Prostate gland (tissue), 2 donors: ENCODE measurements at regions not wholly inside any gene's neighbourhood (a gene's known extent, or its start where the extent isn't known, plus 50 kb on each side); places are given as distances from the start of the nearest gene placed in this dataset.
"Not testable (repeated sequence)": the region's sequence is repeated elsewhere in the genome, so short reads cannot be mapped to it uniquely, and the experiment has no call there.

Experiments
- DNase-seq: peaks from one replicate; pipeline ENCODE4 v3.0.0-alpha.2; 2019; ENCODE audit warnings: low spot score
- H3K27ac ChIP-seq, 2 donors: fragments of 200-600 bp; sonication (generic); 2 replicates each; pipeline ENCODE4 v1.5.1; 2017 to 2019
- H3K27me3 ChIP-seq: fragments of 200-600 bp; sonication (generic); replicated peaks from 2 replicates; pipeline ENCODE4 v1.5.1; 2019; ENCODE audit not compliant: insufficient read depth
- H3K36me3 ChIP-seq, 2 donors: fragments of 200-600 bp; sonication (generic); 1 replicate in 1 of 2; 2 replicates in 1 of 2; pipeline versions ENCODE4 v1.5.1 to v1.8.1; 2017 to 2019
- H3K4me1 ChIP-seq: fragments of 200-600 bp; sonication (generic); replicated peaks from 2 replicates; pipeline ENCODE4 v1.5.1; 2019
- H3K4me3 ChIP-seq, 2 donors: fragments of 200-600 bp; sonication (generic); 2 replicates each; pipeline ENCODE4 v1.5.1; 2017 to 2019
- H3K9me3 ChIP-seq: fragments of 200-600 bp; sonication (generic); 2 replicates; pipeline ENCODE4 v1.5.1; 2017
- WGBS: methylation state at CpG from one replicate; pipeline ENCODE4 v1.1.5; 2018; 5-methylcytosine and 5-hydroxymethylcytosine counted together
- intact Hi-C: fragments of 100-400 bp; cut with DNase I; formaldehyde crosslinking; loops from one replicate; pipeline ENCODE4 v1.14.2; 2022

GRCh38 chr2:89182221-89182620 lies 490.7 kb downstream of the RPIA start:
- H3K36me3 ChIP-seq, H3K4me3 ChIP-seq, H3K4me1 ChIP-seq, H3K9me3 ChIP-seq, intact Hi-C loops, H3K27me3 ChIP-seq, DNase-seq, H3K27ac ChIP-seq: not testable (repeated sequence)
- 55% methylated on average over 3 of the region's 4 CpGs for WGBS

- H3K9me3 ChIP-seq, DNase-seq, H3K4me3 ChIP-seq, H3K4me1 ChIP-seq, H3K27ac ChIP-seq, H3K27me3 ChIP-seq, H3K36me3 ChIP-seq, intact Hi-C loops: not testable (repeated sequence)
- WGBS: 5% methylated on average over 1 of the region's 1 CpG
Observed at GRCh38 chr2:89184746-89185145, 493.3 kb downstream of the RPIA start.

- intact Hi-C loops, H3K36me3 ChIP-seq, H3K27ac ChIP-seq, DNase-seq, H3K4me3 ChIP-seq, H3K9me3 ChIP-seq, H3K4me1 ChIP-seq, H3K27me3 ChIP-seq: not testable (repeated sequence)
- 73% methylated on average over 3 of the region's 4 CpGs for WGBS
Observed at GRCh38 chr2:89195636-89196251, 504.3 kb downstream of the RPIA start.

GRCh38 chr2:89196719-89197118 lies 505.2 kb downstream of the RPIA start:
- H3K27me3 ChIP-seq, intact Hi-C loops, H3K4me3 ChIP-seq, H3K9me3 ChIP-seq, H3K27ac ChIP-seq, DNase-seq, H3K36me3 ChIP-seq, H3K4me1 ChIP-seq: not testable (repeated sequence)
- no CpG with 5 or more reads among the region's 3 CpGs for WGBS

DNA sequence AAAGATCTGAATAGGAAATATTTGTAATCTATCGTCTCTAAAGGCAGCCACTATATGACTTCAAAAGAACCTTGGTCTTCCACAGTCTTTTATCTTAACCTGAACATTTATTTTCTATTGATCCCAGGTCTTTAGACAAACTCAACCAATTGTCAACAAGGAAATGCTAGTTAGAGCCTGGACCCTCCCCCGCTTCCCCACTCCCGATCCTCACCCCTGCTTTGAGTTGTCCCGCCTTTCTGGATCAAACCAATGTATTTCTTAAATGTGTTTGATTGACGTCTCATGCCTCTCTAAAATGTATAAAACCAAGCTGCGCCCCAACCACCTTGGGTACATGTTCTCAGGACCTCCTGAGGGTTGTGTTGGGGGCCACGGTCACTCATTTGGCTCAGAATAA lies 506.6 kb downstream of the RPIA start:
- WGBS: 85% methylated on average over 7 of the region's 7 CpGs
- intact Hi-C loops, H3K4me3 ChIP-seq, DNase-seq, H3K9me3 ChIP-seq, H3K36me3 ChIP-seq, H3K4me1 ChIP-seq, H3K27me3 ChIP-seq, H3K27ac ChIP-seq: not testable (repeated sequence)

GRCh38 chr2:89199453-89200246 lies 508.2 kb downstream of the RPIA start:
- DNase-seq, H3K9me3 ChIP-seq, H3K4me1 ChIP-seq, intact Hi-C loops, H3K27ac ChIP-seq, H3K36me3 ChIP-seq, H3K4me3 ChIP-seq, H3K27me3 ChIP-seq: not testable (repeated sequence)

GRCh38 chr2:89200247-89200527 lies 508.7 kb downstream of the RPIA start:
- WGBS: 82% methylated on average over 4 of the region's 4 CpGs

GRCh38 chr2:89202518-89202917 lies 511.0 kb downstream of the RPIA start:
- H3K9me3 ChIP-seq, DNase-seq, H3K4me3 ChIP-seq, H3K4me1 ChIP-seq, H3K36me3 ChIP-seq, H3K27ac ChIP-seq, intact Hi-C loops, H3K27me3 ChIP-seq: not testable (repeated sequence)
- WGBS: 20% methylated on average over 1 of the region's 1 CpG

More at GRCh38 chr2:89200247-89200527, 508.7 kb downstream of the RPIA start:
- H3K9me3 ChIP-seq, H3K36me3 ChIP-seq, DNase-seq, H3K27ac ChIP-seq, H3K27me3 ChIP-seq, H3K4me1 ChIP-seq, intact Hi-C loops, H3K4me3 ChIP-seq: not testable (repeated sequence)

GRCh38 chr2:89205153-89205552 lies 513.7 kb downstream of the RPIA start:
- H3K36me3 ChIP-seq, H3K27me3 ChIP-seq, H3K4me3 ChIP-seq, H3K27ac ChIP-seq, H3K4me1 ChIP-seq, H3K9me3 ChIP-seq, intact Hi-C loops: not testable (repeated sequence)
- peak; percentile 4 for DNase-seq
- 25% methylated on average over 11 of the region's 11 CpGs for WGBS

GRCh38 chr2:89208144-89208932 lies 516.9 kb downstream of the RPIA start:
- DNase-seq, H3K27ac ChIP-seq, H3K9me3 ChIP-seq, H3K4me3 ChIP-seq, H3K4me1 ChIP-seq, H3K27me3 ChIP-seq, H3K36me3 ChIP-seq, intact Hi-C loops: not testable (repeated sequence)
- WGBS: 76% methylated on average over 9 of the region's 9 CpGs

GRCh38 chr2:89213151-89213550 lies 521.7 kb downstream of the RPIA start:
- H3K9me3 ChIP-seq, H3K36me3 ChIP-seq, intact Hi-C loops, H3K27me3 ChIP-seq, DNase-seq, H3K4me1 ChIP-seq, H3K27ac ChIP-seq, H3K4me3 ChIP-seq: not testable (repeated sequence)
- 0% methylated on average over 3 of the region's 3 CpGs for WGBS

DNA sequence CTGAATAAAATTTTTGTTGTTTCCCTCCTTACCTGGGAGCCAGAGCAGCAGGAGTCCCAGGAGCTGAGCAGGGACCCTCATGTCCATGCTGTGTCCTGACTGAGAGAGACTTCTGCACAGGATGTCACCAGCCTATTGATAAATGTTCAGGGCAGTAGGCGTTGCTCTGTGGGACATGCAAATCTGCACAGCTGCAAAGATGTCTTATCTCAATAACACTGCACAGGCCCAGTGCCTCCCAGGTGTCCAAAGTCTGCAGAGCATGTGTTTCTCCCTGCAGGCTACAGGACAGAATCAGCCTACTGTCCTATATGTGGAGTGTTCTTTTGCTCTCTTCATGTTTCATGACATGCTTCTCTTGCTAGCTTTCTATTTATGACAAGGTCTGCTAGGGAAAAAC lies 522.3 kb downstream of the RPIA start:
- H3K4me3 ChIP-seq, H3K4me1 ChIP-seq, H3K27me3 ChIP-seq, intact Hi-C loops, H3K36me3 ChIP-seq, H3K9me3 ChIP-seq, DNase-seq, H3K27ac ChIP-seq: not testable (repeated sequence)
- 63% methylated on average over 1 of the region's 1 CpG for WGBS
